SK-N-MC (cell line): ENCODE measurements at regions not wholly inside any gene's neighbourhood (a gene's known extent, or its start where the extent isn't known, plus 50 kb on each side); places are given as distances from the start of the nearest gene placed in this dataset.

Experiments used
- DNase-seq: peaks from one replicate; pipeline ENCODE4 v3.0.0-alpha.2; 2011; ENCODE audit warnings: low read depth, low spot score
- H3K27ac ChIP-seq: fragments of 200-600 bp; sonication (generic); 2 replicates; pipeline ENCODE4 v1.5.1; 2016; ENCODE audit warnings: mixed run types
- H3K36me3 ChIP-seq: fragments of 200-600 bp; sonication (generic); 2 replicates; pipeline ENCODE4 v1.6.1; 2017; ENCODE audit warnings: antibody characterized with exemption, low read length, mixed read lengths; ENCODE audit not compliant: insufficient read depth
- H3K4me3 ChIP-seq: fragments of 200-600 bp; sonication (generic); 2 replicates; pipeline ENCODE4 v1.5.1; 2016
- H3K9ac ChIP-seq: fragments of 200-600 bp; sonication (generic); 2 replicates; pipeline ENCODE4 v1.8.0; 2017; ENCODE audit warnings: mixed run types, mixed read lengths; ENCODE audit not compliant: insufficient read length
- H3K9me3 ChIP-seq: fragments of 200-600 bp; sonication (generic); 2 replicates; pipeline ENCODE4 v1.6.1; 2017; ENCODE audit warnings: low read depth, mild to moderate bottlenecking, antibody characterized with exemption, low read length, moderate library complexity, mixed read lengths
- EZH2 ChIP-seq: fragments of 200-600 bp; sonication (generic); IDR thresholded peaks from one replicate; pipeline ENCODE4 v1.6.1; 2017; ENCODE audit warnings: antibody characterized with exemption
- FOXP2 ChIP-seq: optimal IDR thresholded peaks from 2 replicates; pipeline ENCODE3; 2011; ENCODE audit warnings: mild to moderate bottlenecking, moderate library complexity; ENCODE audit not compliant: insufficient read depth; ENCODE audit errors: extremely low read length, control extremely low read depth
- POLR2AphosphoS5 ChIP-seq: IDR thresholded peaks from 2 replicates; pipeline ENCODE4 v1.6.1; 2012; ENCODE audit warnings: mild to moderate bottlenecking, low read depth, low read length, borderline replicate concordance

DNA sequence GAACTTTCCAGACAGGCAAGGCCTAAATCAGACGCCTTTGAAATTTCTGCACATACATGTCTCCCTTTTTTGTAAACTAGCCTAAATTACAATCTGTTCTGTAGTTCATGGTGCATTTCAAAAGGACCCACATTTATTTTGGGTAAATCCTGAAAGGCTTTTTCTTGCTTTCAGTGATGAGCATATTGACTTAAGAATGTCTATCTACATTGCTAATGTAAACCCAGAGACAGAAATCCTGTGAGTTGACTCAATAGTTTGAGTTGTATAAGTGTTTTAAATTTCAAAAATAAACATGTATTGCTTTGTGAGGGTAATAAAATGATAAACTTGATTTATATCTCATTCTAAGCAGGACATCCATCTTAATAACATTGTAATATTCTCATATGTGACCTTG is 977.0 kb upstream of the NR2F2 start:
- no peak for DNase-seq
- TF ChIP-seq FOXP2, result no peak
- TF ChIP-seq EZH2, result no peak
- no peak for TF ChIP-seq POLR2AphosphoS5
- H3K36me3 ChIP-seq, result no peaks in the 10 kb centered on the region
- H3K4me3 ChIP-seq, result no peak overlapping the region
- H3K9ac ChIP-seq, result no peak overlapping the region
- H3K9me3 ChIP-seq, result no peaks in the 10 kb centered on the region
- no peak overlapping the region for H3K27ac ChIP-seq

DNA sequence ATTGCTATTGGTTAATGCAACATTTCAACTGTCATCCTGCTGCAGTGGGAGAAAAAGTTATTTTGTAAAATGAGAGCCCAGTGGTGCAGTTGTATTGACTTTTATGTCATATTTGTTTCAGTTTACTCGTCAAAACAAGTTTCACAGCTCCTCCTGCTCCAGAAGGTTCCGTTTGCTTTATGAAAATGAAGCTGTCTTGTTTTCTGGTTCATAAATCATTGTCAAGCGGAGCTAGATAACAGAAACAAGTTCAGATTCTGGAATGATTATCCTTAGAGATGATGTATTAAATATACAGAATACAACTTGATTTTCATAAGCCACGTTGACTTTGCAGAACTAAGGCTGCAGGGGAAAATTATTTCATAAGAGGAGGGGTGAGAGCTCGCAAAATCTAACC is 970.5 kb upstream of the NR2F2 start:
- H3K27ac ChIP-seq, result no peak overlapping the region
- no peak for TF ChIP-seq EZH2
- no peak for TF ChIP-seq FOXP2
- TF ChIP-seq POLR2AphosphoS5, result no peak
- H3K9ac ChIP-seq, result no peak overlapping the region
- H3K36me3 ChIP-seq, result no peaks in the 10 kb centered on the region
- no peak for DNase-seq
- H3K4me3 ChIP-seq, result no peak overlapping the region
- no peaks in the 10 kb centered on the region; the same call in 1 of the 2 replicates for H3K9me3 ChIP-seq

DNA sequence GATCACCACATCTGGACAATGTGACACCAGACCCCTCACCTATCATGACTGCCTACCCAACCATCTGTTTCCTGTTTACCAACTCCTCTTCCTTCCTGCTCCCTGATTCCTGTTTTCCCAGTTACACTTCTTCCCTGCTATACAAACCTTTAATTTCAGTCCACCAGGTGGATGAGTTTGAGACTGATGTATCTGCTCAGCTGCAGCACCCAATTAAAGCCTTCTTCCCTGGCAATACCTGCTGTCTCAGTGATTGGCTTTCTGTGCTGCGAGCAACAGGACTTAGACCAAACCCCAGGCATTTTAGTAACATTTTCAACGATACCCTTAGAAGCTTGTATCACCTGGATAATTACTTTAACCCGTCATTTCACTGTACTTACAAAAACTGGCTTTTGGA is 968.2 kb upstream of the NR2F2 start:
- Histone ChIP-seq H3K9me3 (no peaks in the 10 kb centered on the region; the same call in 1 of the 2 replicates), H3K9ac (no peak overlapping the region), H3K27ac (no peak overlapping the region), H3K4me3 (no peak overlapping the region), H3K36me3 (no peaks in the 10 kb centered on the region)
- no peak for DNase-seq
- TF ChIP-seq FOXP2 (no peak), POLR2AphosphoS5 (no peak), EZH2 (no peak)

DNA sequence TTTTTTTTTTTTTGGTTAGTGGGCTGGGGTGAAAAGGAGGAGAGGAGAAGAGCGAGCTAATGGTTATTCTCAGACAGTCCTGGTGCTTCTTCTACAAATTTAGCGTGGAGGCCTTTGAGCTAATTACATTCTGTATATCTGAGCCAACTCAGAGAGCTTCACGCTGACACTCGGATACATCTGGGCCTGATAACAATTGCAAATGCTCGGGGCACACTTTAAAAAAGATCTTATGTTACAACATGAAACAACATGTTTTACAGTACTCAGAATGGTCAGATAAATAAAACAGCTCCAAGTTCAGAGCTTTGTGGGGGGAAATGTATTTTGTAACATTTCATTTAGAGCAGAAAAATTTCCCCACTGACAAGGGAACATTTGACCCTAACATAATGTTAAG is 966.9 kb upstream of the NR2F2 start:
- no peak overlapping the region for H3K9ac ChIP-seq
- H3K36me3 ChIP-seq, result no peaks in the 10 kb centered on the region
- H3K4me3 ChIP-seq, result no peak overlapping the region
- peak overlapping the region; percentile 44; the same call in 1 of the 2 replicates for H3K27ac ChIP-seq
- no peaks in the 10 kb centered on the region; the same call in 1 of the 2 replicates for H3K9me3 ChIP-seq
- TF ChIP-seq FOXP2 (no peak), EZH2 (no peak), POLR2AphosphoS5 (no peak)
- no peak for DNase-seq

DNA sequence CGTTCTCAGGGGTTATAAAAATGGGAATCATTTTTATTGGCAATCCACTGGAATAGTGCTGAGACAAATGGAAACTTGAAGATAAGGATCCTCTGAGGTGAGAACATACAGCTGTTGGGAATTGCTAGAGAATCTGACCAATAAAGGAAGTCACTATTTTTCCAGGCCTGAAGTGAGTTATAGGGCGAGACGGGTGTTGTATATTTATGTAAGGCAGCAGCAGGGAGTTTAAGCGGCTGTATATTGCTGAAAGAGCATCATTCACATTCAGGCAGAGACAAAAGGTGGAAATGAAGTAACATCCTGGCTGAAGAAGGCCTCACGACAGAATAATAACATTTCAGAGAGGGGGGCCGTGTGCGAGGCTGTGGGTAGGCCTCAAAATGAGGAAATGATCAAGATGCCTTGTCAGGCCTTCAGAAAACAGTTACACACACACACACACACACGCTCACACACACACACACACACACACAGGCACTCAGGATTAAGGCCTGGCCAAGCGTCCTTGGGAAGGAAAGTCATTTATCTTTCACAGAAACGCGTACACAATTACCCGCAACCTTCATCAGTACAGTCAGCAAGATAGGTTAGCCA is 964.9 kb upstream of the NR2F2 start:
- no peaks in the 10 kb centered on the region for H3K36me3 ChIP-seq
- H3K4me3 ChIP-seq, result no peak overlapping the region
- no peak overlapping the region for H3K9ac ChIP-seq
- TF ChIP-seq FOXP2, result no peak
- no peaks in the 10 kb centered on the region; the same call in 1 of the 2 replicates for H3K9me3 ChIP-seq
- no peak overlapping the region; the same call in 1 of the 2 replicates for H3K27ac ChIP-seq
- no peak for DNase-seq

DNA sequence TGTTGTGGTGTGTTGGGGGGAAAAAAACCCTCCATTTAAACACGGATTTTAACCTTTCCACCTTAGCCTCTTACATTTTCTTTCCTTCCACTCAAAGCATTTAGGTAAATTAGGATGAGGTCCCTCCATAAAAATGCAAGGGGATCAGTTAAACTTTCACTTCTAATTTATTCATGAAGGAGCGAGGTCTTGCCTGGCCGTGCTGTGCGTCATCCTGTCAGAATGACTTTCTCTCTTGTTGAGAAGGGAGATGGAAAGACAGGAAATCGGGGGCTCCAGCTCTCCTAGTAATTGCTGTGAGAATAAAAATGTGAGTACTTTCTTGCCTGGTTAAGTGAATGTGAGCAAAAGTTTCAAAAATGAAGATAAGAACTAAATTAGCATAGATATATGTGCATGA is 962.3 kb upstream of the NR2F2 start:
- H3K9ac ChIP-seq, result no peak overlapping the region
- H3K27ac ChIP-seq, result peak overlapping the region; percentile 73
- no peaks in the 10 kb centered on the region for H3K9me3 ChIP-seq
- TF ChIP-seq FOXP2 (no peak), POLR2AphosphoS5 (no peak), EZH2 (no peak)
- H3K4me3 ChIP-seq, result peak overlapping the region; percentile 55
- DNase-seq, result peak; percentile 44
- H3K36me3 ChIP-seq, result no peaks in the 10 kb centered on the region

DNA sequence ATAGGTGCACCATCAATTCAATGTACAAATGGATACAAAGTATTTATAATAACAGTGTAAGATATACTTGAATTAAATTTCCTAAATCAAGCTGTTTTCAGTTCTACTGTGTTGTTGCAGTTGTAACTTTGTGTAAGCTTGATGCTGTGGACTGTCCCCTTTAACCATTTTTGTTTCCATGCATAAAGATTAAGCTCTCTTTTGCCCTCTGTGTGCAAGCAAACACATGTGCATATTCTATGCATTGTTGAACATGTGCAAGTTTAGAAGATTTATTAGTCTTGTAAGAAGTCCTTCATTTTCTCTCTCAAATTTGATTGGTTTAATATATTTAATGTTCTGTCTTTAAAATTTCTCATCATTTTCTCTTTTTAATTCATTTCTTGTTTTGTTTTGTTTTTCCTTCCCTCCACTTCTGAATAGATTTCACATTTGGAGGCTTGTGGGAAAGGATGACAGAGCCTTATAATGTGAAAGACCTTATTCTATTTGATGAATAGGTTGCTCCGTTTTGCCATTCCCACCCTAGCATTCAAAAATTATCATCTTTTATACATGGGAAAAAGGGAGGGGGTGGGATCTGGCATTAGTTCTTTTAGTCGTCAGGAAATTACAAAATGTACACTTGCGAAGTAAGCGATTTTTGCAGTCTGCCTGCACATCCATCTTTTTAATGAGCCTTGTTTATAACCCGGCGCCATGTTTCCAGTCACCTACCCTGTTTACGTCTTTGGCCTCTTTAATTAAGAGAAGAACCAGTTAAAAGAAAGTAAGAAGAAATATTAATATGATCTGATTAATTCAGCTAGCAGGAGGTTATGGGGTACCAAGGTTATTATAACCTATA is 961.5 kb upstream of the NR2F2 start:
- Histone ChIP-seq H3K9me3 (no peaks in the 10 kb centered on the region), H3K27ac (peak overlapping the region; percentile 73; the same call in 1 of the 2 replicates), H3K4me3 (peak overlapping the region; percentile 55), H3K9ac (peak overlapping the region; percentile 43), H3K36me3 (no peaks in the 10 kb centered on the region)
- peak; percentile 70 for DNase-seq
- TF ChIP-seq FOXP2 (peak; percentile 96), EZH2 (no peak), POLR2AphosphoS5 (peak; percentile 17; the same call in 1 of the 2 replicates)

DNA sequence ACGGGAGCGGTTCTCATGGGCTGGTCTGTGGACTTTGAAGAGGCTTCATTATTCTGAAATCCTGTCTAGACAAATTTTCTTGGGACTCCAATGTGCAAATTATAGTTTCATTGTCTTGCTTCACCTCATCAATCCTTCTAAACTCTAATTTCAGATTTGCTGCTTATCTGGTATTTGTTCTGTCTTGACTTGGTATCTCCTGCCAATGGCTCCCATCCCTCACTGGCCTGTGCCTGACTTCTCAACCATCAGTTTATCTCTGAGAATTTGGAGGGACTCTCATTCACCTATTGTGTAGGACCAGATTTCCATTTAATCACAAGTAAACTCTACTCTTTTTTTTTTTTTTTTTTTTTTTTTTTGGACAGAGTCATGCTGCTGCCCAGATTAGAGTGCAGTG is 960.2 kb upstream of the NR2F2 start:
- DNase-seq, result no peak
- TF ChIP-seq EZH2 (no peak), POLR2AphosphoS5 (no peak), FOXP2 (no peak)
- no peaks in the 10 kb centered on the region for H3K36me3 ChIP-seq
- H3K9ac ChIP-seq, result no peak overlapping the region
- no peaks in the 10 kb centered on the region for H3K9me3 ChIP-seq
- no peak overlapping the region for H3K4me3 ChIP-seq
- no peak overlapping the region for H3K27ac ChIP-seq

DNA sequence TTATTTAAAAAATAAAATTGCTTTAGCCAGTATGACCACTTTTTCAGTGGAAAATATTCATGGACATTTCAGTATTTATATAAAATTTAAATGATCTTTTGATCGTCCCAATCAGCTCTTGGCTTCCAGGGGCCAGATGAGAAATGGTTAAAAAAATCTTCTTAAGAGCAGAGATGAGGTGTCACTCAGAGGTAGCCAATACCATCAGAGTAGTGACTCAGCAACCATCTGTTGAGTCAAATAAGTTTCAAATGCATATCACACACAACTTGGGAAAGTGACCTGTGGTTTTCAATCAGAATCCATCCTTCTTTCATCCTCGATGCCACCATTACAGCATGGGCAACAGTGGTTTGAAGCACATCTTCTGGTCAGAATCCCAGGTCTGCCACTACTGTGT is 958.8 kb upstream of the NR2F2 start:
- H3K9ac ChIP-seq, result no peak overlapping the region
- TF ChIP-seq POLR2AphosphoS5, result no peak
- no peak for TF ChIP-seq EZH2
- no peak for TF ChIP-seq FOXP2
- no peaks in the 10 kb centered on the region for H3K36me3 ChIP-seq
- H3K4me3 ChIP-seq, result no peak overlapping the region
- no peak for DNase-seq
- no peaks in the 10 kb centered on the region for H3K9me3 ChIP-seq
- H3K27ac ChIP-seq, result no peak overlapping the region
